GM23338 (cell line): ENCODE measurements at regions not wholly inside any gene's neighbourhood (a gene's known extent, or its start where the extent isn't known, plus 50 kb on each side); places are given as distances from the start of the nearest gene placed in this dataset.

ENCODE experiments used
- ATAC-seq: fragments of 200-7000 bp; cut with Tn5 transposase; 3 replicates; pipeline ENCODE4 v1.9.1; 2020
- DNase-seq: peaks from one replicate; pipeline ENCODE4 v3.0.0-alpha.2; 2015; ENCODE audit warnings: low spot score
- H2AFZ ChIP-seq: fragments of 200-600 bp; sonication (generic); 2 replicates; pipeline ENCODE4 v1.8.0; 2016; ENCODE audit warnings: antibody characterized with exemption, mild to moderate bottlenecking, moderate library complexity
- H3F3A ChIP-seq: fragments of 200-600 bp; sonication (generic); replicated peaks from 2 replicates; pipeline ENCODE4 v1.8.0; 2017; ENCODE audit warnings: antibody characterized with exemption, mixed run types, low read depth
- H3K27ac ChIP-seq: fragments of 200-600 bp; sonication (generic); 2 replicates; pipeline ENCODE4 v1.6.1; 2016; ENCODE audit warnings: low read depth
- H3K27me3 ChIP-seq: fragments of 200-600 bp; sonication (generic); 2 replicates; pipeline ENCODE4 v1.8.0; 2016; ENCODE audit warnings: mild to moderate bottlenecking, mixed run types, moderate library complexity; ENCODE audit not compliant: insufficient read depth
- H3K36me3 ChIP-seq: fragments of 200-600 bp; sonication (generic); 2 replicates; pipeline ENCODE4 v1.8.0; 2016; ENCODE audit warnings: mild to moderate bottlenecking; ENCODE audit not compliant: insufficient read depth
- H3K4me1 ChIP-seq: fragments of 200-600 bp; sonication (generic); 2 replicates; pipeline ENCODE4 v1.8.0; 2016; ENCODE audit warnings: mild to moderate bottlenecking, moderate library complexity; ENCODE audit not compliant: insufficient read depth
- H3K4me2 ChIP-seq: fragments of 200-600 bp; sonication (generic); 2 replicates; pipeline ENCODE4 v1.7.1; 2017; ENCODE audit warnings: mixed run types
- H3K4me3 ChIP-seq: fragments of 200-600 bp; sonication (generic); 2 replicates; pipeline ENCODE4 v1.6.1; 2016; ENCODE audit warnings: mixed run types
- H3K79me2 ChIP-seq: fragments of 200-600 bp; sonication (generic); replicated peaks from 2 replicates; pipeline ENCODE4 v1.8.0; 2017; ENCODE audit warnings: mild to moderate bottlenecking; ENCODE audit not compliant: insufficient read depth
- H3K9me2 ChIP-seq: fragments of 200-600 bp; sonication (generic); 2 replicates; pipeline ENCODE4 v1.8.0; 2017; ENCODE audit not compliant: insufficient read depth
- H4K20me1 ChIP-seq: fragments of 200-600 bp; sonication (generic); replicated peaks from 2 replicates; pipeline ENCODE4 v1.8.0; 2017; ENCODE audit warnings: mild to moderate bottlenecking; ENCODE audit not compliant: insufficient read depth
- H3K27ac Mint-ChIP-seq: 2 replicates; pipeline ENCODE4 v1.8.0; 2020; ENCODE audit warnings: inconsistent platforms, mild to moderate bottlenecking, moderate library complexity, mixed read lengths
- H3K27me3 Mint-ChIP-seq: 3 replicates; pipeline ENCODE4 v1.8.0; 2022; ENCODE audit warnings: low read depth, mild to moderate bottlenecking, moderate library complexity, mixed read lengths, inconsistent platforms; ENCODE audit not compliant: insufficient read depth, poor library complexity
- H3K36me3 Mint-ChIP-seq: 3 replicates; pipeline ENCODE4 v1.8.0; 2021; ENCODE audit warnings: low read depth, mild to moderate bottlenecking, inconsistent platforms, moderate library complexity, mixed read lengths
- H3K4me1 Mint-ChIP-seq: 3 replicates; pipeline ENCODE4 v1.8.0; 2020; ENCODE audit warnings: mild to moderate bottlenecking, inconsistent platforms, mixed read lengths
- H3K4me3 Mint-ChIP-seq: 3 replicates; pipeline ENCODE4 v1.8.0; 2021; ENCODE audit warnings: moderate library complexity, mild to moderate bottlenecking, inconsistent platforms, mixed read lengths
- H3K9me3 Mint-ChIP-seq: 3 replicates; pipeline ENCODE4 v1.8.0; 2020; ENCODE audit warnings: moderate library complexity, mild to moderate bottlenecking, inconsistent platforms, mixed read lengths
- CREB1 ChIP-seq: fragments of 250-450 bp; sonication (Bioruptor Pico); IDR thresholded peaks from 2 replicates; pipeline ENCODE4 v1.5.0; 2020; ENCODE audit warnings: low read depth, mild to moderate bottlenecking, moderate library complexity
- EZH2phosphoT487 ChIP-seq: fragments of 200-600 bp; sonication (generic); IDR thresholded peaks from one replicate; pipeline ENCODE4 v1.8.1; 2018; ENCODE audit warnings: antibody characterized with exemption; ENCODE audit not compliant: unreplicated experiment
- NANOG ChIP-seq: IDR thresholded peaks from 2 replicates; pipeline ENCODE4 v1.6.1; 2016; ENCODE audit warnings: antibody characterized with exemption, borderline replicate concordance
- REST ChIP-seq: IDR thresholded peaks from one replicate; pipeline ENCODE4 v1.6.1; 2018; ENCODE audit warnings: antibody characterized with exemption; ENCODE audit not compliant: unreplicated experiment
- STAT1 ChIP-seq: IDR thresholded peaks from one replicate; pipeline ENCODE4 v1.6.1; 2016; ENCODE audit warnings: antibody characterized with exemption; ENCODE audit not compliant: unreplicated experiment
- ZNF331 ChIP-seq: fragments of 250-450 bp; sonication (Bioruptor Pico); IDR thresholded peaks from 2 replicates; pipeline ENCODE4 v1.5.0; 2020; ENCODE audit warnings: low read depth, mild to moderate bottlenecking, moderate library complexity
- TF ChIP-seq, protein P1 (sequence below), 2 experiments: fragments of 200-600 bp in 1 of 2; sonication (generic) in 1 of 2; conservative IDR thresholded peaks; 2 replicates each; pipeline versions ENCODE4 v1.5.1 to v1.6.1; 2016 to 2017; ENCODE audit warnings: antibody characterized with exemption in 2 of 2, low read depth in 2 of 2, mild to moderate bottlenecking in 2 of 2, moderate library complexity in 1 of 2

GRCh38 chrX:134735015-134735414 is 62.0 kb downstream of the PABIR2 start:
- H3K27ac ChIP-seq = no peak overlapping the region
- Mint-ChIP-seq H3K36me3 (no peaks in the 10 kb centered on the region), H3K9me3 (no peaks in the 10 kb centered on the region), H3K4me3 (no peak overlapping the region), H3K4me1 (peaks cover 38% of the 10 kb centered on the region), H3K27ac (no peak overlapping the region), H3K27me3 (peaks cover 3% of the 10 kb centered on the region)
- H3K27me3 ChIP-seq = no peaks in the 10 kb centered on the region
- ATAC-seq (peak; percentile 86), DNase-seq (no peak)
- H3K4me2 ChIP-seq = no peak overlapping the region
- no peaks in the 10 kb centered on the region for H3K79me2 ChIP-seq
- no peak overlapping the region for H2AFZ ChIP-seq
- no peaks in the 10 kb centered on the region for H3K9me2 ChIP-seq
- peaks cover 6% of the 10 kb centered on the region; the same call in 1 of the 2 replicates for H3K4me1 ChIP-seq
- H3K4me3 ChIP-seq = no peak overlapping the region
- no peak for TF ChIP-seq REST
- TF ChIP-seq EZH2phosphoT487 = no peak
- no peak for TF ChIP-seq STAT1
- H4K20me1 ChIP-seq = no peaks in the 10 kb centered on the region
- no peaks in the 10 kb centered on the region for H3F3A ChIP-seq
- no peaks in the 10 kb centered on the region for H3K36me3 ChIP-seq

GRCh38 chrX:134734466-134734952 is 62.5 kb downstream of the PABIR2 start:
- Histone ChIP-seq H3K4me2 (no peak overlapping the region), H3K79me2 (no peaks in the 10 kb centered on the region), H3K27ac (no peak overlapping the region), H3K27me3 (no peaks in the 10 kb centered on the region), H3K36me3 (no peaks in the 10 kb centered on the region), H3K4me1 (peaks cover 6% of the 10 kb centered on the region; the same call in 1 of the 2 replicates), H4K20me1 (no peaks in the 10 kb centered on the region), H3F3A (no peaks in the 10 kb centered on the region), H2AFZ (no peak overlapping the region), H3K4me3 (no peak overlapping the region), H3K9me2 (no peaks in the 10 kb centered on the region)
- Mint-ChIP-seq H3K27me3 (peaks cover 3% of the 10 kb centered on the region), H3K4me1 (peaks cover 38% of the 10 kb centered on the region), H3K4me3 (no peak overlapping the region), H3K9me3 (no peaks in the 10 kb centered on the region), H3K27ac (no peak overlapping the region), H3K36me3 (no peaks in the 10 kb centered on the region)
- ATAC-seq (peak; percentile 62), DNase-seq (no peak)
- no peak for TF ChIP-seq ZNF331 (CRISPR knock-in tag)
- no peak for TF ChIP-seq NANOG
- no peak for TF ChIP-seq CREB1
- TF ChIP-seq, protein P1, sequence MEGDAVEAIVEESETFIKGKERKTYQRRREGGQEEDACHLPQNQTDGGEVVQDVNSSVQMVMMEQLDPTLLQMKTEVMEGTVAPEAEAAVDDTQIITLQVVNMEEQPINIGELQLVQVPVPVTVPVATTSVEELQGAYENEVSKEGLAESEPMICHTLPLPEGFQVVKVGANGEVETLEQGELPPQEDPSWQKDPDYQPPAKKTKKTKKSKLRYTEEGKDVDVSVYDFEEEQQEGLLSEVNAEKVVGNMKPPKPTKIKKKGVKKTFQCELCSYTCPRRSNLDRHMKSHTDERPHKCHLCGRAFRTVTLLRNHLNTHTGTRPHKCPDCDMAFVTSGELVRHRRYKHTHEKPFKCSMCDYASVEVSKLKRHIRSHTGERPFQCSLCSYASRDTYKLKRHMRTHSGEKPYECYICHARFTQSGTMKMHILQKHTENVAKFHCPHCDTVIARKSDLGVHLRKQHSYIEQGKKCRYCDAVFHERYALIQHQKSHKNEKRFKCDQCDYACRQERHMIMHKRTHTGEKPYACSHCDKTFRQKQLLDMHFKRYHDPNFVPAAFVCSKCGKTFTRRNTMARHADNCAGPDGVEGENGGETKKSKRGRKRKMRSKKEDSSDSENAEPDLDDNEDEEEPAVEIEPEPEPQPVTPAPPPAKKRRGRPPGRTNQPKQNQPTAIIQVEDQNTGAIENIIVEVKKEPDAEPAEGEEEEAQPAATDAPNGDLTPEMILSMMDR (conservative IDR thresholded peaks at IDR 0.05; ENCODE audit: low read depth in 2 of 2) = no peak
- TF ChIP-seq STAT1 = no peak
